RWPE1 (cell line): ENCODE measurements at regions not wholly inside any gene's neighbourhood (a gene's known extent, or its start where the extent isn't known, plus 50 kb on each side); places are given as distances from the start of the nearest gene placed in this dataset.

ENCODE experiments used
- CTCF ChIA-PET: fragments of 350-600 bp; sonication (Branson Sonifier 250); formaldehyde crosslinking; extraction: SDS; loops from one replicate; lab custom pipeline; 2021; lab: Yijun Ruan, JAX
- POLR2A ChIA-PET: fragments of 400-600 bp; formaldehyde crosslinking; extraction: SDS; loops from one replicate; lab custom pipeline; 2020; ENCODE audit warnings: antibody characterized with exemption; ENCODE audit not compliant: low non-redundant PET; lab: Yijun Ruan, JAX
- DNase-seq: peaks from one replicate; pipeline ENCODE4 v3.0.0; 2012; ENCODE audit warnings: low spot score
- H3K27ac ChIP-seq: fragments of 450-650 bp; 2 replicates; pipeline ENCODE4 v1.5.1; 2017
- CTCF ChIP-seq: fragments of 450-650 bp; conservative IDR thresholded peaks from 2 replicates; pipeline ENCODE4 v1.5.1; 2017; ENCODE audit warnings: low read depth, mild to moderate bottlenecking

- H3K27ac ChIP-seq = peak overlapping the region; percentile 71
- TF ChIP-seq CTCF = no peak
- ChIA-PET POLR2A (no interaction called here), CTCF (no interaction called here)
- DNase-seq = no peak
These were observed 63.9 kb upstream of the TMEM18 start for GRCh38 chr2:741195-741496.

- H3K27ac ChIP-seq = peak overlapping the region; percentile 71
- ChIA-PET POLR2A (interaction anchor here (0.9 kb wide), 1 partner anchor 64 kb away, joined by 4 read pairs; no protein-coding TSS in a partner anchor), CTCF (interaction anchor here (0.7 kb wide), 2 partner anchors 22 to 1077 kb away, joined by 3 read pairs; no protein-coding TSS in a partner anchor)
- DNase-seq = peak; percentile 72
These were observed 63.4 kb upstream of the TMEM18 start for GRCh38 chr2:740322-741194.

- ChIA-PET POLR2A (interaction anchor here (0.9 kb wide), 1 partner anchor 64 kb away, joined by 4 read pairs; no protein-coding TSS in a partner anchor), CTCF (interaction anchor here (0.7 kb wide), 2 partner anchors 21 to 1078 kb away, joined by 3 read pairs; no protein-coding TSS in a partner anchor)
- peak; percentile 9 for DNase-seq
- H3K27ac ChIP-seq = peak overlapping the region; percentile 71
These were observed 62.7 kb upstream of the TMEM18 start for GRCh38 chr2:739864-740321.

GRCh38 chr2:736939-737338 is 59.7 kb upstream of the TMEM18 start:
- CTCF ChIA-PET = interaction anchor here (0.6 kb wide), 1 partner anchor 19 kb away, joined by 3 read pairs; no protein-coding TSS in a partner anchor
- no peak for TF ChIP-seq CTCF
- no peak overlapping the region for H3K27ac ChIP-seq
- POLR2A ChIA-PET = no interaction called here
- no peak for DNase-seq

GRCh38 chr2:735670-736218 is 58.5 kb upstream of the TMEM18 start:
- ChIA-PET CTCF (interaction anchor here (0.6 kb wide), 1 partner anchor 892 kb away, joined by 3 read pairs; no protein-coding TSS in a partner anchor), POLR2A (no interaction called here)

GRCh38 chr2:734496-734895 is 57.3 kb upstream of the TMEM18 start:
- DNase-seq = no peak
- ChIA-PET POLR2A (no interaction called here), CTCF (no interaction called here)
- H3K27ac ChIP-seq = no peak overlapping the region
- no peak for TF ChIP-seq CTCF

More at GRCh38 chr2:735670-736218, 58.5 kb upstream of the TMEM18 start:
- no peak overlapping the region for H3K27ac ChIP-seq
- DNase-seq = no peak
- TF ChIP-seq CTCF = no peak

GRCh38 chr2:733495-733894 is 56.3 kb upstream of the TMEM18 start:
- H3K27ac ChIP-seq = no peak overlapping the region
- CTCF ChIA-PET = interaction anchor here (0.8 kb wide), 1 partner anchor 1017 kb away, joined by 3 read pairs; no protein-coding TSS in a partner anchor
- no peak for DNase-seq
- TF ChIP-seq CTCF = no peak
- POLR2A ChIA-PET = no interaction called here
